Right renal pelvis (tissue), 4 donors: ENCODE measurements at regions not wholly inside any gene's neighbourhood (a gene's known extent, or its start where the extent isn't known, plus 50 kb on each side); places are given as distances from the start of the nearest gene placed in this dataset.

Experiments
- DNase-seq, 4 donors: peaks; one replicate each; pipeline ENCODE4 v3.0.0-alpha.2; 2013; ENCODE audit warnings: low read depth in 4 of 4, low spot score in 3 of 4, missing footprints in 1 of 4

DNA sequence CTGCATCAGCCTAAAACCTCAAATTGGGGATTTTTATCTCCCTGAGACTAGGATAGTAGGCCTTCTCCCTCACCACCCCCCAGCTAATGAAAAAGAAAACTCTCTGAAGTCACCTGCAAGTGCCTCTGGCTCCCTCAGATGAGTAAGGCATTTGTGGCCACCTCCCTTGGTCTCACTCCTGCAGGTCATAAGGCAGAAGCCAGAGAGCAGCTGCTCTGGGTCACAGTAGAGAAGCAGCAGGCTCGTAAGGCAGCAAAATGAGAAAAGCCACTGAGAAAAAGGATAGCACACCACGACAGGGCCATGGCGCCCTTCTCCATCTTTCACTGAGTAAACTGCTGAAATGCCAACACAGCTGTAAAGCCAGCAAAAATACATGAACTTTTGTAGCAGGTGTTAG is 296.7 kb upstream of the DPH6 start:
- DNase-seq: no peak

DNA sequence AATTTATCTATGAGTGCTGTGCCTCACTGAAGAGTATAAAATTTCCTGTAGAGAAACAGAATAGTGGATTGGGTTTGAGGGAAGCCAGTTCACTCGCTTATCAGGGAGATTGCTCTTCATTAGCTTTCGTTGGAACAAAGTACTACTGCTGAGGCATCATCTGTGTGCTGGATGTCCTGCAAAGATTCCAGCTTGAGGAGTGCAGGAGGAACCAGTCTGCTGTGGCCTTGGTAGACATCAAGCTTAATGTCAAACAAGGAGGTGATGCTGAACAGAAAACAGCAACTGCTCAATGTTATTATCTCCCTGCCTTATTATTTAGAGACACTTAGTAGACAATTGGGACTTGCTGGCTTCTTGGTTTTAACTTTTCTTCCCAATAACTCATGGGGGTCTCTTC is 297.5 kb upstream of the DPH6 start:
- no peak for DNase-seq

- no peak for DNase-seq
Observed at GRCh38 chr15:35850284-35850683, 304.3 kb upstream of the DPH6 start.

DNA sequence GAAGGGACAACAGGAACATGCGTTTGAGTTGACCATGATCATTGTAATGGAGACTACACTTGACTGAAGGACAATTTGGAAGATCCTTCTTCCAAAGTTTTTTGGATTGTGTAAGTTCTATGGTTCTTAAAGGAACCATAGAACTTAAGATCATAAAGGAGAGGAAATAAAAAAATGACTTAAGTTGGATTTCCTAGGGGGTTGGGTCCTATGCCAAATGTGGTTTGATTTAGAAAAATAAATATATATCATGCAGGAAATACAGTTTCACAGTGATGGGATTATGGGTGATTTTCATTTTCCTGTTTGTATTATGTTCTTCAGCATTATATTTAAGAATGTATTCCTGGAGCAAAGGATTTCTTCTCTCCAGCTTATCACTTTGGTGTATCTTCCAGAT is 305.5 kb upstream of the DPH6 start:
- no peak for DNase-seq

DNA sequence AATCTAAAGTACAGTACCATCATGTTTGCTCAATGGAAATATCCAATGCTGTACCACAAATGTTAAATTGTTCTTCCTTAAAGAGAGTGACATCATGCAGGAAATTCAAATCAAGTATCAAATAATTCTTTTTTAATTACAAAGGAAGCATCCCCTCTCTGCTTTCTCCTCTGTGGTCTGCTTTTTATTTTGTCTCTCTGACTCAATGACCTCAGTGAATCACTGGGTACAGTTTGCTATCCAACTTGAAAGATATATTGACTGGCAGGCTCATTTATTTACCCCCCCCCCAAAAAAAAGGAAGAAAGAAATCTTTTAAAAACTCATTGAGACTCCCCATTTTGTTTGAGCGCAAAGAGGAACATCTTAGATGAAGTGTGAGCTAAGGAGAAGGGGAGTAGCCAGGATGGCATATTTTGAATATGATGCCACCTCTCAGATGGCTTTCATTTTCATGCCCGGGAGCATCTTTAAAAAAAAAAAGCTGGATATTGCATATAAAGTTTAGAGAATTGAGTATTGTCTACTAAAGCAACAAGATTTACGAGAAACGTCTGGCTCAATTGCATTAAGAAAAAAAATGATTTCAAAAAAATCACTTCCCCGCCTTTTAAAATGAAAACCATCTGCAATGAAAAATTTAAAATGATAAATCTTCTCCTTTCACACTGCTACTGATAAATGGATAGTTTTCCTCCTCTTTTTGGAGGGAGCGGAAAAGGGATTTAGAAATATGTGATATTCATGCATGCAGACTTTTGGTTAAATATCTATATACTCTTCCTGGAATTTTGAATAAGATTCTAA is 307.1 kb upstream of the DPH6 start:
- no peak for DNase-seq

GRCh38 chr15:35854316-35854715 is 308.4 kb upstream of the DPH6 start:
- no peak for DNase-seq

GRCh38 chr15:35857567-35858226 is 311.7 kb upstream of the DPH6 start:
- DNase-seq: no peak

DNA sequence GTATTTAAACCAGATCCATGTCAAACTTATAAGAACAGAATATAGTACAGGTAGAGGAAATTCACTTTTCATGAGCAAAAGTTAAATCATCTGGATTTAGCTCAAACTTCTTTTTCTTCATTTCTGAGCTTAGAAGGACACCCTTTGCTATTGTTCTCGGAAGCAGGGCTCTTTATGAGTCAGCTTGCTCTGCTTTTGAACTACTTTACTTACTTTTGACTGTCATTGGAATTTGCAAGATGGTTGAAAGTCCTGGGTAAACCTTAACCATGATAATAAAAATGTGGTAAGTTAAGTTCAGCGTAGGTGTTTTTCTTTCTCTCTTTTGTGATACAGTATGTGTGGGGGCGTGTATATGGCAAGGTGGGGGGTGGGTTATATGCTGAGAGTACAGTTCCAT is 312.7 kb upstream of the DPH6 start:
- DNase-seq: no peak

GRCh38 chr15:35863655-35864054 is 317.7 kb upstream of the DPH6 start:
- DNase-seq: no peak

- no peak for DNase-seq
Observed at GRCh38 chr15:35867356-35867755, 321.4 kb upstream of the DPH6 start.

DNA sequence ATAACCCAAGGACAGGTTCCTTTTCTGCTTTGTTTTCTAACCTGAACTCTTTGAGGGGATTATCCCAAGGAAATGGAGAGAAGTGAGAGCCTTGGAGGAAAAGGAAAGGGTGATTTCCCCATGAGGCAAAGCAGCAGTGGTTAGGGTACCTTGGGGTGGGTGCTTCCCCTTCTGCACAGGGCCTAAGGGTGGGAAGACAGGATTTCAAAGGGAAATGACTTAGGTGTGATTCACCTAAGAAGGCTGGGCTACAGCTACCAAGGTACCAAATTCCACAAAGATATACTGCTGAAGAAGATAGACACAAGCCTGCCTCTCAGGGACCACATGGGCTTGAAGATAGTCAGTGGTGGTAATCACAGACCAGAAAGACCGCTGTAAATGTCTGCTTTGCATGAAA is 325.3 kb upstream of the DPH6 start:
- DNase-seq: no peak

DNA sequence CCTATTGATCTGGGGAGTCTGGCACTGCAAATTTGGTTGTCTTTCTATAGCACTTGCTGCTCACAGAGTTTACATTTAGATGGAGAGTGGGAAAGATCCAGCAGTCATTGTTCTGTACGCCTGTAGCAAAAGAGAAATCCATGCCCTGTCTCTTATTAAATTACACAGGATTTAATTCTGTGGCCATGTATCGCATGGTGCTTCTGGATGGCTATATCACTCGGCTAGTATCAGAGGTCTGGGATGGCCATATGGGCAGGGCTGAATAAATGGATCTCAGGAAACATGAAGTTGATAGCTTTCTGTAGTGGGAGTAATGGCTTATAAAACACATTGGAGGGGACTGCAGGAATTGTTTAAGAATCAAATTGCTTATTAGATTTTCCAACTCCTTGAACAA is 325.8 kb upstream of the DPH6 start:
- DNase-seq: no peak

DNA sequence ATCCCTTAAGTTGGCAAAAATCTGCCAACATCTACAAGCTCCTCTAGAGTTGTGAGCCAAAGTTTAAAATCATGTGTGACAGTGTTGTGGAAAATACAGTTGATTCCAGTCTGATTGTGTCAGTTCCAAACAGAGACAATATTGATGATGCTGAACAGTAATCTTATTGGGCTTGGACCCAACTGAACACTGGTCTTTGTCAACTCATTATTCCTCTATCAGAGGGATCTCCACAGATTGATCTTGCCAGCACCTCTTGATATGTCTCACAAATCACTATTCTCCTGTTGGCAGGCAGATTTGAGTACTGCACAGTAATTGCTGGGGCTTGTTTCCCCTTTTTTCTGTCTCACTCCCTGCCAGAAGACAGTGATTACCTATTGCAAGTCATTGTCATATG is 326.6 kb upstream of the DPH6 start:
- DNase-seq: no peak

DNA sequence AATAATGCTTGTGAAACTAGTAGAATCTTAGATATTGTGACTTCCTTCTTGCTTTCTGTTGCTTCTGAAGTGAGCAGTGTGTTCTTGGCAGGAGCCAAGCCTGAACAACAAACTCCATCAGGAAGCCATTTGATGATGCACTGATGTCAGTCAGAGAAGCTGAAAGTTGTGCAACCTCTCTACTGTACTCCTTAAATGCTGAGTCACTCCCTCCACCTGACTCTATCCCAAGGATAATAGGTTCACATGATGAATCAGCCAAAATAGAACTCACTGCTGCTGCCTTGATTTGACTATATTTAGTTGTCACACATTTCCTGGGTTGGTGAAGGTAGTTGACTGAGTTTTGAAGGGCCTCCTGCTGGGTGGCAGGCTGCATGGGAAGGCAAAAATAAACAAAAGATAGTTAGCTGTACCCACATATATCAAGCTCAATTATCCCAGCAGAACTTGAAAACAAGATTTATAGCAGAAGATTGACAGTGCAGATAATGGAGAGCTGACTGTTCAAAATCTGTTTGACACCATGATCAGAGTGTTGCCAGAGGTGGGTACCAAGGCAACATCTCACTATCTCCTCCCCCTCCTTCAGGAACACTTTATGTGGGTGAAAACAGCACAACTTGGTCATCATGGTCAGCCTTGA is 328.4 kb upstream of the DPH6 start:
- no peak for DNase-seq

DNA sequence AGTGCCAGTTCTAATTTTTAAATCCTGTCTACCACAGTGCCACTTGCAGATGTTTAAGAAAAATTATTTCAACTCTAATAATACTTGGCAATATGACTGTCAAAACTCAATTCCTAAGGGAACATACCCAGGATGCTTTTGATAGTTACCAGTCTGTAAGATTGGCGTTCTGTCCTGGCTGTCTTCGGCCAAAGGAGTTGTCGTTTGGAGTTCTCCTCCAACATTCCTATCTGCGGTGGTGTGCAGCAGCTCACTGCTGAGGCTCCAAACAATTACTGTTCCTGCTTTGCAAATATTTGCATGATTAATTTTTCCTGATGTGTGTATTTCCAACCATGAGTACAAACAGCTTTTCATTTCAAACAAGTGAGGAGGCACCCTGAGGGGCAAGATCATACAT is 330.8 kb upstream of the DPH6 start:
- DNase-seq: no peak

GRCh38 chr15:35880896-35881295 is 334.9 kb upstream of the DPH6 start:
- no peak for DNase-seq

- DNase-seq: no peak
Observed at GRCh38 chr15:35885870-35886269, 339.9 kb upstream of the DPH6 start.

DNA sequence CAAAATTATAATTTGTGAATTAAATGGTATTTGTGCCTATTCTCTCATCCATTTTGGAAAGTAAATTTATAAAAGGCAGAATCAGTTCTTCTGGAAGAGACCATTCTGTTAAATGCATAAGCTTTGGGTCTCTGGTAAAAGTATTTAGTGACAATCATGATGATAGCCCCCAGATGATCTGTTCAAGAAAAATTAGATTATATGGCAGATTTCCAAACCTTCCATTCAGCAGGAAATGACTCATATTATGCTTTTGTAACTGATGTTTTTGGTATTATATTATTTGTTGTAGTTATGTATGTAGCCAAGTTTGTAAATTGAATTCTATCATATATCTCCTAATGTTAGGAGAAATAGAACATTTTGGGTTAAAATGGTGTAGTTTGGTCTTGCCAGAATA is 340.8 kb upstream of the DPH6 start:
- no peak for DNase-seq

DNA sequence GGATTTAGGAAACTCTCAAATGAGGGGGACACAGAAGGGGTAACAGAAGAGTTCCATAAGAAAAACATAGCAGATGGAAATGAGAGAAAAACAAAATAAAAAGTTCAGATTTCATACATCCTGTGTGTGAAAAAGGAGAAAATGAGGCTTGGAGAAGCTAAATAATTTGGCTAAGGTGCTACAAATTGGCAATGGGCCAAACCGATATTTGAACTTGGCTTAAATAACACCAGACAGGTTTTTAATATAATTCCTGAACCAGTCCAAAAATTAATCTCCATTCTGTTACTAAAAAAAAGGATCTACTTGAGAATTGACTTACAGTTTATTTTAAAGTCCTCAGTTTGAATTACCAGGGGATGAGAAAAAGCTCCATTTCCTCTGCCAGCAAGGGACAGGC is 342.9 kb upstream of the DPH6 start:
- no peak for DNase-seq

DNA sequence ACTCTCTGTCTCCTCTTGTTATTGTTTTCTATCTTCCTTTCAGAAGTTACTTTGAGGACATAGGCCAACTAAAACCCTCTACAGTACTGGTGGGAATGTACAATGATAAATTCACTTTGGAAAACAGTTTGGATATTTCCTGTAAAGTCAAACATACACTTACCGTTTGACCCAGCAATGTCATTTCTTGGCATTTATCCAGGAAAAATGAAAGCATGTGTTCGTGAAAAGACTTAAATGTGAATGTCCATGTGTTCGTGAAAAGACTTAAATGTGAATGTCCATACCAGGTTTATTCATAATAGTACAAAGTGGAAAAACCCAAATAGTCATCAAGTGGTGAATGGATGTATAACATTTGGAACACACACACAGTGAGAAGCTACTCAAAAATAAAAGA is 361.5 kb upstream of the DPH6 start:
- no peak for DNase-seq

- no peak for DNase-seq
Observed at GRCh38 chr15:35909414-35909813, 363.4 kb upstream of the DPH6 start.

DNA sequence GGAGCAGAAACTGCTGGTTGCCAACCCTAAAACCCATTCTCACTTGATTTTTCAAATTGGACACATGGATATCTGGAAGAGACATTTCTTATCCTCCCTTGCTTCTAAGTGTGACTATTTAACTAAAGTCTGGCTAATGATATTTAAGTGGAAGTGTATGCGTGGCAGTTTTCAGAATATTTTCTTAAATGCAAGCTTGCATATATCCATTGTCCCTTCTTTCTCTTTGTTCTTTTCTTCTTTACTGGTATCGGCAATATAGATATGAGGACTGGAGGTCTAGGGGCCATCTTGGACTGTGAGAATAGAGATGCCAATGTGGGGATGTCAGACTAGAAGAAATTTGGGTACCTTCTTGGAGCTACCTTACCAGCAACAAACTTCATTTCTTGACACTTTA is 364.3 kb upstream of the DPH6 start:
- DNase-seq: no peak
